Panc1 (cell line): ENCODE measurements at regions not wholly inside any gene's neighbourhood (a gene's known extent, or its start where the extent isn't known, plus 50 kb on each side); places are given as distances from the start of the nearest gene placed in this dataset.

Experiments
- ATAC-seq: fragments of 200-7000 bp; cut with Tn5 transposase; 2 replicates; pipeline ENCODE4 v1.9.1; 2020; ENCODE audit warnings: mild to moderate bottlenecking, moderate library complexity
- BruUV-seq: library from RNA; stranded (reverse); fragments of 400-500 nt; replicated peaks from 2 replicates; lab custom pipeline; 2021; lab: Mats Ljungman, UMichigan
- CTCF ChIA-PET: fragments of 300-600 bp; sonication (Branson Sonifier 250); formaldehyde crosslinking; loops from one replicate; lab custom pipeline; 2022; ENCODE audit warnings: antibody characterized with exemption; lab: Charles Lee
- POLR2A ChIA-PET: fragments of 300-600 bp; sonication (Branson Sonifier 250); formaldehyde crosslinking; loops from one replicate; lab custom pipeline; 2022; ENCODE audit warnings: antibody characterized with exemption; lab: Charles Lee
- DNase-seq: peaks from one replicate; pipeline ENCODE4 v3.0.0-alpha.2; 2010; ENCODE audit warnings: low read depth, low spot score
- H3K27ac ChIP-seq: 2 replicates; pipeline ENCODE4 v1.5.1; 2011; ENCODE audit warnings: mild to moderate bottlenecking, low read length, inconsistent platforms
- H3K27me3 ChIP-seq: fragments of 200-500 bp; sonication (Bioruptor generic); 2 replicates; pipeline ENCODE4 v1.6.0; 2014; ENCODE audit warnings: low read length, inconsistent platforms; ENCODE audit not compliant: control insufficient read depth, insufficient read depth
- H3K36me3 ChIP-seq: fragments of 200-500 bp; sonication (Bioruptor generic); 2 replicates; pipeline ENCODE4 v1.5.1; 2014; ENCODE audit warnings: inconsistent platforms, mild to moderate bottlenecking, low read length, moderate library complexity; ENCODE audit not compliant: control insufficient read depth, insufficient read depth
- H3K4me1 ChIP-seq: 2 replicates; pipeline ENCODE4 v1.5.1; 2011; ENCODE audit warnings: inconsistent platforms, mild to moderate bottlenecking, low read length, moderate library complexity; ENCODE audit not compliant: control insufficient read depth, insufficient read depth
- H3K4me3 ChIP-seq, 2 experiments: 2 replicates each; pipeline ENCODE4 v1.5.1; 2011 to 2012; ENCODE audit warnings: low read depth in 2 of 2, low read length in 2 of 2, mild to moderate bottlenecking in 2 of 2, inconsistent platforms in 1 of 2, moderate library complexity in 1 of 2
- H3K9me3 ChIP-seq: fragments of 200-500 bp; sonication (Bioruptor generic); 2 replicates; pipeline ENCODE4 v1.5.1; 2014; ENCODE audit warnings: low read depth, mild to moderate bottlenecking, inconsistent platforms, low read length, moderate library complexity; ENCODE audit not compliant: control insufficient read depth, insufficient read depth
- POLR2AphosphoS5 ChIP-seq: IDR thresholded peaks from 2 replicates; pipeline ENCODE4 v1.6.1; 2012; ENCODE audit warnings: mild to moderate bottlenecking, low read depth, low read length, moderate library complexity
- SIN3A ChIP-seq: IDR thresholded peaks from 2 replicates; pipeline ENCODE4 v1.6.1; 2012; ENCODE audit warnings: low read depth, mild to moderate bottlenecking, low read length, moderate library complexity, borderline replicate concordance; ENCODE audit not compliant: insufficient read depth
- TCF7L2 ChIP-seq: IDR thresholded peaks from 2 replicates; pipeline ENCODE4 v1.6.1; 2011; ENCODE audit warnings: mild to moderate bottlenecking, low read depth, low read length, inconsistent platforms
- in situ Hi-C: cut with HindIII; loops from 2 replicates; pipeline ENCODE4 v1.10.0; 2016; ENCODE audit warnings: low sequenced_read_pairs, low pct_unique_long_range_greater_than_20kb
- intact Hi-C: fragments of 100-400 bp; cut with micrococcal nuclease; formaldehyde crosslinking; loops from one replicate; pipeline ENCODE4 v1.10.0; 2022; ENCODE audit not compliant: unreplicated experiment
- TF ChIP-seq, protein P1 (sequence below): fragments of 450-650 bp; IDR thresholded peaks from 2 replicates; pipeline ENCODE4 v1.5.1; 2017; ENCODE audit warnings: mild to moderate bottlenecking
- TF ChIP-seq, protein P2 (sequence below), 2 experiments: IDR thresholded peaks; 2 replicates each; pipeline ENCODE4 v1.6.1; 2011 to 2012; ENCODE audit warnings: low read depth in 2 of 2, control low read depth in 1 of 2, low read length in 1 of 2, mild to moderate bottlenecking in 1 of 2, moderate library complexity in 1 of 2; ENCODE audit not compliant: insufficient read depth in 1 of 2

DNA sequence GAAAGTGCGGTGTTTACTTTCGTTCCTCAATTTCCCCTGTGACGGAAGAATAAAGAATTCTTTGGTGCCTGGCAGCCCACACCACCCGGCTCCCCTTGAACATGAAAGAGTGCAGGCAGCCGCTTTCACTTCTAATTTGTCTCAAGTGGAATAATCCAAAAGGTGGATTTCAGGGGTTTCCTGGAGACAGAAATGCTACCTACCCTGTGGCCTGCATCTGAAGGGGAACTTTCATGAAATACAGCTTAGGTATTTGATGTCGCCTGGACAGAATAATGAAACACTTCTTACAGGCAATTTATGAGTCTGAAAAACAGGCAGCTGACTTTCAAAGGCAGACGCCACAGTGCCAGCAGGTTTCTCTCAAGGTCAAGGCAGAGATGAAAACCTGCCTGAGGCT, 169.5 kb upstream of the USP24 start:
- no TSS peak for BruUV-seq
- ChIA-PET POLR2A (no interaction called here), CTCF (no interaction called here)
- H3K4me3 ChIP-seq, result no peak overlapping the region
- in situ Hi-C loops (no loop called here), intact Hi-C loops (no loop called here)
- no peaks in the 10 kb centered on the region for H3K4me1 ChIP-seq
- no peaks in the 10 kb centered on the region for H3K36me3 ChIP-seq
- H3K27me3 ChIP-seq, result no peaks in the 10 kb centered on the region
- peaks cover 6% of the 10 kb centered on the region; the same call in 1 of the 2 replicates for H3K9me3 ChIP-seq
- ATAC-seq, result no peak
- TF ChIP-seq, protein P1, sequence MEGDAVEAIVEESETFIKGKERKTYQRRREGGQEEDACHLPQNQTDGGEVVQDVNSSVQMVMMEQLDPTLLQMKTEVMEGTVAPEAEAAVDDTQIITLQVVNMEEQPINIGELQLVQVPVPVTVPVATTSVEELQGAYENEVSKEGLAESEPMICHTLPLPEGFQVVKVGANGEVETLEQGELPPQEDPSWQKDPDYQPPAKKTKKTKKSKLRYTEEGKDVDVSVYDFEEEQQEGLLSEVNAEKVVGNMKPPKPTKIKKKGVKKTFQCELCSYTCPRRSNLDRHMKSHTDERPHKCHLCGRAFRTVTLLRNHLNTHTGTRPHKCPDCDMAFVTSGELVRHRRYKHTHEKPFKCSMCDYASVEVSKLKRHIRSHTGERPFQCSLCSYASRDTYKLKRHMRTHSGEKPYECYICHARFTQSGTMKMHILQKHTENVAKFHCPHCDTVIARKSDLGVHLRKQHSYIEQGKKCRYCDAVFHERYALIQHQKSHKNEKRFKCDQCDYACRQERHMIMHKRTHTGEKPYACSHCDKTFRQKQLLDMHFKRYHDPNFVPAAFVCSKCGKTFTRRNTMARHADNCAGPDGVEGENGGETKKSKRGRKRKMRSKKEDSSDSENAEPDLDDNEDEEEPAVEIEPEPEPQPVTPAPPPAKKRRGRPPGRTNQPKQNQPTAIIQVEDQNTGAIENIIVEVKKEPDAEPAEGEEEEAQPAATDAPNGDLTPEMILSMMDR, result no peak
- TF ChIP-seq, protein P2, sequence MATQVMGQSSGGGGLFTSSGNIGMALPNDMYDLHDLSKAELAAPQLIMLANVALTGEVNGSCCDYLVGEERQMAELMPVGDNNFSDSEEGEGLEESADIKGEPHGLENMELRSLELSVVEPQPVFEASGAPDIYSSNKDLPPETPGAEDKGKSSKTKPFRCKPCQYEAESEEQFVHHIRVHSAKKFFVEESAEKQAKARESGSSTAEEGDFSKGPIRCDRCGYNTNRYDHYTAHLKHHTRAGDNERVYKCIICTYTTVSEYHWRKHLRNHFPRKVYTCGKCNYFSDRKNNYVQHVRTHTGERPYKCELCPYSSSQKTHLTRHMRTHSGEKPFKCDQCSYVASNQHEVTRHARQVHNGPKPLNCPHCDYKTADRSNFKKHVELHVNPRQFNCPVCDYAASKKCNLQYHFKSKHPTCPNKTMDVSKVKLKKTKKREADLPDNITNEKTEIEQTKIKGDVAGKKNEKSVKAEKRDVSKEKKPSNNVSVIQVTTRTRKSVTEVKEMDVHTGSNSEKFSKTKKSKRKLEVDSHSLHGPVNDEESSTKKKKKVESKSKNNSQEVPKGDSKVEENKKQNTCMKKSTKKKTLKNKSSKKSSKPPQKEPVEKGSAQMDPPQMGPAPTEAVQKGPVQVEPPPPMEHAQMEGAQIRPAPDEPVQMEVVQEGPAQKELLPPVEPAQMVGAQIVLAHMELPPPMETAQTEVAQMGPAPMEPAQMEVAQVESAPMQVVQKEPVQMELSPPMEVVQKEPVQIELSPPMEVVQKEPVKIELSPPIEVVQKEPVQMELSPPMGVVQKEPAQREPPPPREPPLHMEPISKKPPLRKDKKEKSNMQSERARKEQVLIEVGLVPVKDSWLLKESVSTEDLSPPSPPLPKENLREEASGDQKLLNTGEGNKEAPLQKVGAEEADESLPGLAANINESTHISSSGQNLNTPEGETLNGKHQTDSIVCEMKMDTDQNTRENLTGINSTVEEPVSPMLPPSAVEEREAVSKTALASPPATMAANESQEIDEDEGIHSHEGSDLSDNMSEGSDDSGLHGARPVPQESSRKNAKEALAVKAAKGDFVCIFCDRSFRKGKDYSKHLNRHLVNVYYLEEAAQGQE (IDR thresholded peaks at IDR 0.05; ENCODE audit: insufficient read depth in 1 of 2, low read depth in 2 of 2, low read length in 1 of 2), result no peak
- TF ChIP-seq TCF7L2 (no peak), POLR2AphosphoS5 (no peak), SIN3A (no peak)
- no peak for DNase-seq
- H3K27ac ChIP-seq, result no peak overlapping the region

DNA sequence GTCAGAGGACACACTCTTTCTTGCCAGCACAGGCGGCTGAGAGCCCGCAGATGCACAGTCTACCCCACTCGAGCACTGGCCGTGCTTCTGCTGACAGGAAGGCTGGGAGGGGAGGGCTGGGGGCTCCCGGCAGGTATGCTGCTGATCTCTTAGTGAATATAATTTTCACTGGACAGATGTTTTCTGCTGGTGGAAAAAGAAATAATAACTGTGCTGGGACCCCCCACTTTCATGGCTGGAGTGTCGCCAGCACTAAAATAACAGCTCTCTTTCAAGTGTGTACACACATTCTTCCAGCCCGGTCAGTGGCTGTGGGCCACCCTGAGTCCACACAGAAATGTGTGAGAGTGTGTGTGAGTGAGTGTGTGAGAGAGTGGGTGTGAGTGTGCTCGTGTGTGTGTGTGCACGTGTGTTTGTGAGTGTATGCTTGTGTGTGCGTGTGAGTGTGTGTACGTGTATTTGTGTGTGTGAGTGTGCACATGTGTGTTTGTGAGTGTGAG, 167.7 kb upstream of the USP24 start:
- Histone ChIP-seq H3K9me3 (no peaks in the 10 kb centered on the region), H3K36me3 (no peaks in the 10 kb centered on the region), H3K4me1 (no peaks in the 10 kb centered on the region), H3K27me3 (no peaks in the 10 kb centered on the region), H3K27ac (no peak overlapping the region), H3K4me3 (no peak overlapping the region)
- TF ChIP-seq, protein P2 (IDR thresholded peaks at IDR 0.05; ENCODE audit: insufficient read depth in 1 of 2, low read depth in 2 of 2, low read length in 1 of 2), result no peak
- TF ChIP-seq TCF7L2 (no peak), SIN3A (no peak)
- TF ChIP-seq, protein P1, result no peak
- ATAC-seq (no peak), DNase-seq (no peak)
- intact Hi-C loops, result no loop called here
- CTCF ChIA-PET, result interaction anchor here (0.7 kb wide), 1 partner anchor 367 kb away, joined by 7 read pairs; no protein-coding TSS in a partner anchor
- BruUV-seq, result no TSS peak
- in situ Hi-C loops, result no loop called here
- POLR2A ChIA-PET, result no interaction called here
